Right hindlimb (tissue), 1 donor: ENCODE measurements at regions not wholly inside any gene's neighbourhood (a gene's known extent, or its start where the extent isn't known, plus 50 kb on each side); places are given as distances from the start of the nearest gene placed in this dataset.

Experiments used
- DNase-seq: peaks from one replicate; pipeline ENCODE4 v3.0.0-alpha.2; 2018

GRCh38 chr5:5573798-5574380 lies 151.4 kb downstream of the ICE1 start:
- no peak for DNase-seq

- DNase-seq = peak; percentile 68
Measured at GRCh38 chr5:5572976-5573797, 150.7 kb downstream of the ICE1 start.

GRCh38 chr5:5572010-5572865 lies 149.8 kb downstream of the ICE1 start:
- DNase-seq = peak; percentile 53

- no peak for DNase-seq
Measured at GRCh38 chr5:5570646-5571045, 148.2 kb downstream of the ICE1 start.

GRCh38 chr5:5564898-5565297 lies 142.4 kb downstream of the ICE1 start:
- DNase-seq = no peak

GRCh38 chr5:5560016-5560415 lies 137.5 kb downstream of the ICE1 start:
- DNase-seq = no peak

GRCh38 chr5:5558638-5559527 lies 136.4 kb downstream of the ICE1 start:
- DNase-seq = no peak

GRCh38 chr5:5558102-5558501 lies 135.6 kb downstream of the ICE1 start:
- DNase-seq = no peak

- no peak for DNase-seq
Measured at GRCh38 chr5:5551499-5551898, 129.0 kb downstream of the ICE1 start.

GRCh38 chr5:5546408-5546807 lies 123.9 kb downstream of the ICE1 start:
- no peak for DNase-seq

- DNase-seq = no peak
Measured at GRCh38 chr5:5544094-5544663, 121.7 kb downstream of the ICE1 start.

- DNase-seq = no peak
Measured at GRCh38 chr5:5542654-5543053, 120.2 kb downstream of the ICE1 start.

- DNase-seq = no peak
Measured at GRCh38 chr5:5540065-5540464, 117.6 kb downstream of the ICE1 start.
